ENCODE measurements at regions not wholly inside any gene's neighbourhood (a gene's known extent, or its start where the extent isn't known, plus 50 kb on each side); places are given as distances from the start of the nearest gene placed in this dataset.

DNA sequence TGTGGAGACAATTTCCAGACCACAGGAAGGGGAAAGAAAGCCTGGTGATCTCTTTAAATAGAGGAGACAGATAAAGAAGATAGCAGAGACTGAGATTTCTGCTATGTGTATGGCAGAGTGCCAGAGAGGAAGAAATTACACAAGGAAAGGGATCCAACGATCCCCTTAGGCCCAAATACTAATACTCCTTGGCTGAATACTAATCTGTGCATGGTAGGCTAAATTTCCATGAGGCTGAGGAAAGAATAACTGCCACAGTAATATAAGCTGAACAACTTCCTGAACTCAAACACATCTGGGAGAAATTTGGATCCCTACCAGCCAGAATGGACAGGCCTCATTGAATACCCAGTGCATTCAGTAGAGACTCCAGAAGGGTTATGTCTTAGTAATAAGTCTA lies 83.3 kb upstream of the TNFAIP3 start:
- TF ChIP-seq POLR2A (IDR thresholded peaks at IDR 0.05), result no peak
- TF ChIP-seq, protein P1, sequence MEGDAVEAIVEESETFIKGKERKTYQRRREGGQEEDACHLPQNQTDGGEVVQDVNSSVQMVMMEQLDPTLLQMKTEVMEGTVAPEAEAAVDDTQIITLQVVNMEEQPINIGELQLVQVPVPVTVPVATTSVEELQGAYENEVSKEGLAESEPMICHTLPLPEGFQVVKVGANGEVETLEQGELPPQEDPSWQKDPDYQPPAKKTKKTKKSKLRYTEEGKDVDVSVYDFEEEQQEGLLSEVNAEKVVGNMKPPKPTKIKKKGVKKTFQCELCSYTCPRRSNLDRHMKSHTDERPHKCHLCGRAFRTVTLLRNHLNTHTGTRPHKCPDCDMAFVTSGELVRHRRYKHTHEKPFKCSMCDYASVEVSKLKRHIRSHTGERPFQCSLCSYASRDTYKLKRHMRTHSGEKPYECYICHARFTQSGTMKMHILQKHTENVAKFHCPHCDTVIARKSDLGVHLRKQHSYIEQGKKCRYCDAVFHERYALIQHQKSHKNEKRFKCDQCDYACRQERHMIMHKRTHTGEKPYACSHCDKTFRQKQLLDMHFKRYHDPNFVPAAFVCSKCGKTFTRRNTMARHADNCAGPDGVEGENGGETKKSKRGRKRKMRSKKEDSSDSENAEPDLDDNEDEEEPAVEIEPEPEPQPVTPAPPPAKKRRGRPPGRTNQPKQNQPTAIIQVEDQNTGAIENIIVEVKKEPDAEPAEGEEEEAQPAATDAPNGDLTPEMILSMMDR (IDR thresholded peaks at IDR 0.05), result no peak
